Neural cell (in vitro differentiated cells): ENCODE measurements at regions not wholly inside any gene's neighbourhood (a gene's known extent, or its start where the extent isn't known, plus 50 kb on each side); places are given as distances from the start of the nearest gene placed in this dataset.

Experiments used
- H2AFZ ChIP-seq: fragments of 200-600, 300-800 bp; sonication (generic), shearing (Covaris generic); 2 replicates; pipeline ENCODE4 v1.6.0; 2014; ENCODE audit warnings: low read depth, mild to moderate bottlenecking, antibody characterized with exemption, low read length, moderate library complexity
- H3F3A ChIP-seq: fragments of 200-600 bp; shearing (Covaris generic); 2 replicates; pipeline ENCODE4 v1.6.1; 2016; ENCODE audit warnings: mild to moderate bottlenecking, moderate library complexity, mixed read lengths, antibody characterized with exemption, low read length; ENCODE audit not compliant: insufficient read depth, poor library complexity, severe bottlenecking
- H3K27ac ChIP-seq: fragments of 200-600, 300-800 bp; sonication (generic), shearing (Covaris generic); 2 replicates; pipeline ENCODE4 v1.5.1; 2014; ENCODE audit warnings: mild to moderate bottlenecking, low read length, moderate library complexity
- H3K27me3 ChIP-seq: fragments of 300-800, 200-600 bp; sonication (generic), shearing (Covaris generic); 2 replicates; pipeline ENCODE4 v1.6.0; 2014; ENCODE audit warnings: mild to moderate bottlenecking, low read depth, low read length, moderate library complexity; ENCODE audit not compliant: insufficient read depth
- H3K36me3 ChIP-seq: fragments of 300-800, 200-600 bp; sonication (generic), shearing (Covaris generic); 2 replicates; pipeline ENCODE4 v1.5.1; 2014; ENCODE audit warnings: mild to moderate bottlenecking, antibody characterized with exemption, low read length, moderate library complexity; ENCODE audit not compliant: insufficient read depth
- H3K4me2 ChIP-seq: fragments of 300-800, 200-600 bp; sonication (generic), shearing (Covaris generic); 2 replicates; pipeline ENCODE4 v1.6.0; 2014; ENCODE audit warnings: mild to moderate bottlenecking, low read length
- H3K4me3 ChIP-seq: fragments of 300-800, 200-600 bp; sonication (generic), shearing (Covaris generic); 2 replicates; pipeline ENCODE4 v1.5.1; 2014; ENCODE audit warnings: mild to moderate bottlenecking, low read length, moderate library complexity
- H3K79me2 ChIP-seq: fragments of 200-600 bp; shearing (Covaris generic); replicated peaks from 2 replicates; pipeline ENCODE4 v1.6.0; 2014; ENCODE audit warnings: mild to moderate bottlenecking, low read length, moderate library complexity; ENCODE audit not compliant: insufficient read depth
- H3K9ac ChIP-seq: fragments of 300-800, 200-600 bp; sonication (generic), shearing (Covaris generic); 2 replicates; pipeline ENCODE4 v1.6.1; 2016; ENCODE audit warnings: mild to moderate bottlenecking, low read length, mixed read lengths
- H3K9me2 ChIP-seq: fragments of 200-600 bp; shearing (Covaris generic); 2 replicates; pipeline ENCODE4 v1.6.1; 2016; ENCODE audit warnings: mild to moderate bottlenecking, low read length, mixed read lengths; ENCODE audit not compliant: insufficient read depth
- H3K9me3 ChIP-seq: fragments of 200-600, 300-800 bp; sonication (generic), shearing (Covaris generic); 2 replicates; pipeline ENCODE4 v1.6.1; 2016; ENCODE audit warnings: mild to moderate bottlenecking, mixed run types, low read length, moderate library complexity, mixed read lengths
- H4K20me1 ChIP-seq: fragments of 200-600 bp; shearing (Covaris generic); 2 replicates; pipeline ENCODE4 v1.6.1; 2016; ENCODE audit warnings: mild to moderate bottlenecking, mixed run types; ENCODE audit not compliant: insufficient read depth
- CTCF ChIP-seq: fragments of 450-650 bp; IDR thresholded peaks from 2 replicates; pipeline ENCODE4 v1.5.1; 2014; ENCODE audit warnings: antibody characterized with exemption, mild to moderate bottlenecking, moderate library complexity; ENCODE audit not compliant: poor library complexity, severe bottlenecking
- EP300 ChIP-seq: fragments of 450-650 bp; conservative IDR thresholded peaks from 2 replicates; pipeline ENCODE4 v1.6.1; 2014; ENCODE audit warnings: antibody characterized with exemption, mild to moderate bottlenecking, moderate library complexity; ENCODE audit not compliant: poor library complexity, severe bottlenecking
- EZH2 ChIP-seq: fragments of 200-600, 300-800 bp; shearing (Covaris generic), sonication (generic); IDR thresholded peaks from 2 replicates; pipeline ENCODE4 v1.6.1; 2014; ENCODE audit warnings: antibody characterized with exemption, low read length, borderline replicate concordance, mild to moderate bottlenecking; ENCODE audit not compliant: insufficient read depth, poor library complexity, severe bottlenecking
- MXI1 ChIP-seq: fragments of 450-650 bp; conservative IDR thresholded peaks from 2 replicates; pipeline ENCODE4 v1.6.1; 2014; ENCODE audit warnings: antibody characterized with exemption, mild to moderate bottlenecking; ENCODE audit not compliant: poor library complexity, severe bottlenecking
- POLR2AphosphoS5 ChIP-seq: IDR thresholded peaks from 2 replicates; pipeline ENCODE4 v1.6.1; 2012
- RAD21 ChIP-seq: fragments of 450-650 bp; conservative IDR thresholded peaks from 2 replicates; pipeline ENCODE4 v1.6.1; 2014; ENCODE audit warnings: antibody characterized with exemption, mild to moderate bottlenecking, moderate library complexity
- REST ChIP-seq: IDR thresholded peaks from 2 replicates; pipeline ENCODE4 v1.6.1; 2012; ENCODE audit warnings: borderline replicate concordance
- SMC3 ChIP-seq: fragments of 450-650 bp; conservative IDR thresholded peaks from 2 replicates; pipeline ENCODE4 v1.6.1; 2014; ENCODE audit warnings: antibody characterized with exemption, mild to moderate bottlenecking, moderate library complexity; ENCODE audit not compliant: poor library complexity
- TAF1 ChIP-seq: IDR thresholded peaks from 2 replicates; pipeline ENCODE4 v1.6.1; 2012; ENCODE audit warnings: low read depth

- Histone ChIP-seq H3K4me2 (no peak overlapping the region), H3K79me2 (no peaks in the 10 kb centered on the region), H2AFZ (no peak overlapping the region), H3K9ac (no peak overlapping the region), H3F3A (no peaks in the 10 kb centered on the region), H4K20me1 (no peaks in the 10 kb centered on the region), H3K27me3 (no peaks in the 10 kb centered on the region), H3K36me3 (no peaks in the 10 kb centered on the region), H3K9me2 (no peaks in the 10 kb centered on the region), H3K4me3 (no peak overlapping the region), H3K9me3 (no peaks in the 10 kb centered on the region), H3K27ac (no peak overlapping the region)
- TF ChIP-seq MXI1 (no peak), RAD21 (no peak)
These were observed 666.3 kb downstream of the CCSER2 start for GRCh38 chr10:84994722-84995121.

- Histone ChIP-seq H3K4me2 (no peak overlapping the region), H3F3A (no peaks in the 10 kb centered on the region), H3K9me2 (no peaks in the 10 kb centered on the region), H3K79me2 (no peaks in the 10 kb centered on the region), H3K9ac (no peak overlapping the region), H3K36me3 (no peaks in the 10 kb centered on the region), H3K27ac (no peak overlapping the region), H2AFZ (no peak overlapping the region), H3K4me3 (no peak overlapping the region), H3K9me3 (no peaks in the 10 kb centered on the region), H3K27me3 (no peaks in the 10 kb centered on the region), H4K20me1 (no peaks in the 10 kb centered on the region)
- TF ChIP-seq MXI1 (no peak), EP300 (no peak), EZH2 (no peak), TAF1 (no peak), RAD21 (no peak), REST (no peak), SMC3 (no peak), CTCF (no peak), POLR2AphosphoS5 (no peak)
These were observed 668.2 kb downstream of the CCSER2 start for GRCh38 chr10:84996580-84996979.

GRCh38 chr10:84997870-84998269 is 669.5 kb downstream of the CCSER2 start:
- Histone ChIP-seq H3K36me3 (no peaks in the 10 kb centered on the region), H3K9me2 (no peaks in the 10 kb centered on the region), H3K79me2 (no peaks in the 10 kb centered on the region), H3K27ac (no peak overlapping the region), H3K4me3 (no peak overlapping the region), H3K9me3 (no peaks in the 10 kb centered on the region), H3K9ac (no peak overlapping the region), H3K4me2 (no peak overlapping the region), H3K27me3 (no peaks in the 10 kb centered on the region), H2AFZ (no peak overlapping the region), H4K20me1 (no peaks in the 10 kb centered on the region), H3F3A (no peaks in the 10 kb centered on the region)
- TF ChIP-seq EZH2 (no peak), SMC3 (no peak), RAD21 (no peak), EP300 (no peak), POLR2AphosphoS5 (no peak), MXI1 (no peak), REST (no peak), TAF1 (no peak), CTCF (no peak)
